ENCODE measurements at regions not wholly inside any gene's neighbourhood (a gene's known extent, or its start where the extent isn't known, plus 50 kb on each side); places are given as distances from the start of the nearest gene placed in this dataset.

GRCh38 chr5:83417884-83418283 lies 53.7 kb upstream of the VCAN start:
- TF ChIP-seq CTCF (IDR thresholded peaks at IDR 0.05; ENCODE audit: low read depth, low read length) = no peak
- no peak for DNase-seq (ENCODE audit: extremely low read depth, low read depth)

- no peak for TF ChIP-seq CTCF (IDR thresholded peaks at IDR 0.05; ENCODE audit: low read depth, low read length)
- DNase-seq (ENCODE audit: extremely low read depth, low read depth) = no peak
Measured at GRCh38 chr5:83418356-83419321, 52.9 kb upstream of the VCAN start.

Data from AG09319 (cell line).